Renal cortical epithelial cell (primary cell): ENCODE measurements at regions not wholly inside any gene's neighbourhood (a gene's known extent, or its start where the extent isn't known, plus 50 kb on each side); places are given as distances from the start of the nearest gene placed in this dataset.
"Not testable (repeated sequence)": the region's sequence is repeated elsewhere in the genome, so short reads cannot be mapped to it uniquely, and the experiment has no call there.

Experiments
- DNase-seq: peaks from one replicate; pipeline ENCODE4 v3.0.0-alpha.2; 2011; ENCODE audit warnings: low read depth

GRCh38 chr16:8113843-8114242 lies 476.5 kb downstream of the TMEM114 start:
- no peak for DNase-seq

DNA sequence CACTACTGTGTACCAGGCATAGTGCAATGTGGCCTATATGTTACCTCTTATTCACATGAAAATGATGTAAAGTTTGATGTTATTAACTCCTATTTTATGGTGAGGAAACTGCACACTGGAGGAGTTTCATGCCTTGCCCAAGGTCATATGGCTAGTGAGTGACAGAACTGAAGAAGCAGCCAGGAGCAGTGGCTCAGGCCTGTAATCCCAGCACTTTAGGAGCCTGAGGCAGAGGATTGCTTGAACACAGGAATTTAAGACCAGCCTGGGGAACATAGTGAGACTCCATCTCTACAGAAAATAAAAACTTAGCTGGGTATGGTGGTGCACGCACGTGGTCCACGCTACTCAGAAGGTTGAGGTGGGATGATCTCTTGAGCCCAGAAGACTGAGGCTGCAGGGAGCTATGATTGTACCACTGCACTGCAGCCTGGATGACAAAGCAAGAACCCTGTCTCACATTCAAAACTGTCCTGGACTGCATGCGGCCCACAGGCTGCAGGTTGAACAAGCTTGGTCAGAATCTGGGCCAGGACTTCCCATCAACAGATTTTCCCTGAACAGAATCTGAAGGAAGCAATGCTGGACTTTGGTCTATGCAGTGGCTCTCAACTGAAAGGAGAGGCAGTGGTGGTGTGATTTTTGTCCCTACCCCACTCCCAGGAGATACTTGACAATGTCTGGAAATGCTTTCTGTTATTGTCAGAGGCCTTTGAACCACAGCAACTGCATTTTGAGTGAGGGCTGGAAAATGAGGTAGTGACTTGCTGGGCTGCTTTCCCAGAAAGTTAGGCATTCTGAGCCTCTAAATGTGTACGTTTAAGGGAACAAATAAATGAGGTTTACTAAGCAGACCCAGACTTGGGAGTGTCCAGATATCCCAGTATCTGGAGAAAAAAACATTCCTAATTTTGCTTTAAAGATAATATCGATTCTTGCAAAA lies 479.5 kb downstream of the TMEM114 start:
- DNase-seq, result no peak

DNA sequence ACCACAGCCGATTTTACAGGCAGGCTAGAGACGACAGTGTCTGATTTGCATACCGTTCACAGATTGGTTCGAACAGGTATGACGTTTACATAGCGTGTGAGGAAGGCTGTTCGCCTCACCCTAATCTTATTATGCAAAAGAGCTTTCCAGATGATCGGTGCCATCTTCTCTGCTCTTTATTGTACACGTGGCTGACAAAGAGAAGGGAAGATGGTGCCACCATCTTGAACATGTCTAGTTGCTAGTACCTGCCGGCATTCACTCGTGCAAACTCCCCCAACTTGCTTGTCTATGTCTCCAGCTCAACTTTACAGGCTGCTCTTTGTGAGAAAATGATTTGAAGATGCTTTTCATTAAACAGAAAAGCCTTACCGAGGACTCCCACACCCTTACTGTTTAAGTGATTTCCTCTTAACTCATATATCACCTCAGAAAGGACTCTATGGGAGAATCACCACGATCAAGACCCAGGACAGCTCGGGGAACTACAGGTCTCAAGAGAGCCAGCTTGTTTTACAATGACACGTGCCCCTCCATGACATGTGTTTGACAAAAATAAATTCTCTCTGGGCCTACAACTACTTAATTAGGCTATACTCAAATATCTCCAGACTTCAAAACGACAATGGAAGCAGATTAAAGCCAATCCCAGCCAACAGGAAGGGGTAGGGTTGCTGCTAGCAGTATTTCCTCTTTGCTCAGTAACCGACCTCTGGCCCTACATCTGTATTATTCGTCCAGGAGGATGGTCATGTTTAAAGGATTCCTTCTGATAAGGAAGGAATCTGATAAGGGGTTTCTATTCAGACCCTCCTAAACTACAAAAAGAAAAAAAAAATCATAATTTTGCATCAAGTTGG lies 480.6 kb downstream of the TMEM114 start:
- DNase-seq, result no peak

DNA sequence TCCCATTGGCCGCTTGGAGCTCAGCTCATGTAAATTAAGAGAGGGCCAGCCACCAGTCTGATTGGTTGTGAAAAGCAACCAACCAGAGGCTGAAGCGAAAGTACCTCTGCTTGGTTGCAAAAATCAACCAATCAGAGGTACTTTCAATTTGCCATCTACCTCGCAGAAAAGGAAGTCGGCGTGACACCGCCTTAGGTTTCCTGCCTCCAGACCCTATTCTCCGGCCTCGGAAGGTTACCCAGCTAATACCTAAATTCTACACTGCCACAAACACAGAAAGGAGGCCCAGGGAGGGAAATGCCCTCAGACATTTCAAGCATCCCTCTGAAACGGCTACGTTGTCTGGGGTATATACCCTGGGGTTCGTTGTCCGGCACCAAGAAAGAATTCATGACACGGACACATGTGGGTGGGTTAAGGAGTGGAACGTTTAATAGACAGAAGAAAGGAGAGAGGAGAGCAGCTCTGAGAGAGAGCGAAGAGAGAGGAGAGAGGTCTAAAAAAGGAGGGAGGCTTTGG lies 481.3 kb downstream of the TMEM114 start:
- no peak for DNase-seq

- no peak for DNase-seq
Measured at GRCh38 chr16:8107296-8107695, 483.0 kb downstream of the TMEM114 start.

GRCh38 chr16:8103649-8104289 lies 486.5 kb downstream of the TMEM114 start:
- no peak for DNase-seq

- DNase-seq, result no peak
Measured at GRCh38 chr16:8099586-8099985, 490.7 kb downstream of the TMEM114 start.

DNA sequence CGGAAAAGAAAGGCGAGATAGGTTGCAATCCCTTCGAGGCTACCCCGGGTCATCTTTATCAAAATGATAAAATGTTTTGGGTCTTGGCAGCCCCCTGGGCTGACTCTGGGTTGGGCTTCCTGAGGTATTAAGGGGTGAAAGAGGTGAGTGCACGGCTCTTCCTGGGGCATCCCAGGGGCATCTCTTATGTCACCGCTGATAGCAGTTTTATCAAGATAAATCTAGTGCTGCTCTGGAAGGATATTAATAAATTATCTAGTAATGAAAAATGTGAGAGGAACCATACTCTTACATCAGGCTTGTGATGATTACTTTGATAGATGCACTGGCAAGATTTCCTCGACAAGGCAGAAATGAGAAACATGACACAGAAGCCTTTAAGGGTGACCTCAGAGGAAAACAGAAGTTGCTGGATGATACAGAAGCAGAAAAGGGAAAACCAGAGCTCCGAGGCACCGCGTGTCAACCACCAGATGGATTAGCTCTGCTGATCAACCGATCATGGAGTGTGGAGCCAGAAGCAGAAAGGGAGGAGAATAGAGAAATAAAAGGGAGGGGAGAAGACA lies 491.3 kb downstream of the TMEM114 start:
- DNase-seq, result no peak

DNA sequence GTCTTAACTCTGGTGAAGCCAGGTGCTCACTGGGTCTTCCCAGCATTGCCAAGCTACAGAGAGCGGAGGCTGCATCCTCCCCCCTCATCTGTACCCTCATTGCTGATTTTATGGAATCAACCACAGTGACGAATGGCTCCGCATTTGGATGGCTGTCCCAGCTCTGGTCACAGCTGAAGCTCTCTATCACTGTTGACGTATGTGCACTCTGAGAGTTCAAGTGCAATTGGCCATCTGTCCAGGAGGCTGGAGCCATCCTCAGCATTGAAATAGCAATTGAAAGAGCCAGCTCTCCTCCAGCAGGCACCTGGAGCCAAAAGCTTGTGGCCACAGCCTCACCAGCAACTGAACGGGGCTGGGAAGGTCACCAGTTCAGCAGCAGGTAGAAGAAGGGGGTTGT lies 494.1 kb downstream of the TMEM114 start:
- DNase-seq, result no peak

DNA sequence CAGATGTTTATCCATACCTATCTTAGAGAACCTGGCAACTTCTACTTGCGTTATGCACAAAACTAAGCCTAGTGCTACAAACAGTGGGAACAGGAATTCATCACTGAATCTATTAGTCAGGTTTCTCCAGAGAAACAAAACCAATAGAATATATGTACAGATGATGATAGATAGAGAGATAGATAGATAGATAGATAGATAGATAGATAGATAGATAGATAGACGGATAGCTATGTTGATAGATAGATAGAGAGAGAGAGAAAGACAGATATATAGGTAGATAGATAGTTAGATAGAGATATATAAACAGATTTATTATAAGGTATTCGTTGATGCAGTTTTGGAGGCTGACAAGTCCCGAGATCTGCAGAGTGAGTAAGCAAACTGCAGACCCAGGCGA lies 495.6 kb downstream of the TMEM114 start:
- no peak for DNase-seq

DNA sequence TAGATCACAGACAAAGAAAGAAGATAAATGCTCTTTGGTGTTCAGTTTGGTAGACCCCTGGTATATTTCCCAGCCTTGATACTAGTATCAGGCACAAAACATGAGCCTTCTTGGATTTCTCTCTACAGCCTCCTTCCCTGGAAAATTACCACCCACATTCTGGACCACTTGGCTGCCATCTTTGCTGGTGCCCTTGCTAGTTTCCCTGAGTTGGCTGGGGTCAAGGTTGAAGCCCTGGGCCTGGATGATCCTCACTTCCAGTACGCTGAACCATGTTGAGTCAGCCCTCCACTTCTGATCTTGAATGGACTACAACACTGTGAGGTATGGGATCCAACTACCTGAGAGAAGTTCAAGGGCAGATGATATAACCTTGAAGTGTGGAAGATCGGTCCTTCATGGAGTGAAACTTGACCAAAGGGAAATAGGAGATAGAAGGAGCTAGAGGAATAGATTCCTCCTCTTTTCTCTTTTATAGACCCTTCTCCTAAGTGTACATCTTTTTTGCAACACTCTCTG lies 501.4 kb downstream of the TMEM114 start:
- DNase-seq, result no peak

GRCh38 chr16:8087597-8088289 lies 502.6 kb downstream of the TMEM114 start:
- no peak for DNase-seq

DNA sequence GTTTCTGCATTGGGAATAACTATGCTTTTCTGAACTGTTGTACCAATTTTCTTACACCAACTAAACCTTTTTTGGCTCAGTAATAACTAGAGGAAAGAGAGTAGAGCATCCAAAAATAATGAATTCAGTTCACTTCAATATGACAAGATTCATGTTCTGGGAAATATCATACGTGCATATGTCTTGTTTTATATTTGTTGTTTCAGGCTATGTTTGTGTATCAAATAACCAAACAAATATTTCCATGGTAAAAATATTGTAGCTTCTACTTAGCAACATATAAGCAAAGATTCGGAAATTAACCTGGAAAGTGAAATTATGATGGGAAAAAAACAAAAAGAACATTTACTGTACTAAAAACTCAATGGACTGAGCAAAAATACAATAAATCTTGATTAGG lies 503.2 kb downstream of the TMEM114 start:
- no peak for DNase-seq

GRCh38 chr16:8084882-8085281 lies 505.4 kb downstream of the TMEM114 start:
- no peak for DNase-seq

DNA sequence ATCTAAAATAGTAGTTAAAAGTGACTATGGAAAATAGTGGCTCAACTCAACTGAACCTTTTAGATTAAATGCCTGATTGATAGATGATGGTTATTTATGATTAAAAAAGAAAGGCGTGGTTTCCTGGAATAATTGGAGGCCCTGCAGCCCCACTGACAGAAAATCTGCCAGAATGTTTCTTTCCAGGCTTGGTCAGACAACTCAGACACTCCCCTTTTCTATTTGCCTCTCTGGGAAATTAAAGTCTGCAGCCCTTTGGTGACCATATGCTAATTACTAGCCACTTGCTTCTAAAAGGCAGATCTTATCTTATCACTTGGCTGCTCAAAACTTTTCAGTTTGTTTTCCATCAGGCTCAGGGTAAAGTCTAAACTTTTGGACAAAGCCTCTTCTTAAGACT lies 506.0 kb downstream of the TMEM114 start:
- no peak for DNase-seq

GRCh38 chr16:8083560-8083959 lies 506.8 kb downstream of the TMEM114 start:
- no peak for DNase-seq

GRCh38 chr16:8080817-8081216 lies 509.5 kb downstream of the TMEM114 start:
- DNase-seq, result no peak

DNA sequence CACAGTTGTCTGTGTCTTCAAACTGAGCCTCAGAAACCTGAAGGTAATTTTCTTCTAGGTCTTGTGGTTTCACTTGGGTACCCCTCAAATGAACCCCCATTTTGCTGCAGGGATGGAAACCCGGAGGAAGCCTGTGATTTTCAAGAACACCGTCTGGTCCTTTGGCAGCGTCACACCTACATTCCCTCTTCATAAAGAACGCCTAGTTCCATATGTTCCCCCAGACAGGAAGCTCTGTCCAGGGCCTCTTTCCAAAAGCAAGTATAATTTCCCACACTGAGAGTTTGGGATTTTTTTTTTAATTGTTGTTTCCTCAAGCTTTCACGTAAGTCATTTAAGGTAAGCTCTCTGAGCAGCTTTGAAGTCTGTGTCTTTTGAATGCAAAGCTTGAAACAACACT lies 515.0 kb downstream of the TMEM114 start:
- no peak for DNase-seq

- no peak for DNase-seq
Measured at GRCh38 chr16:8070506-8070905, 519.8 kb downstream of the TMEM114 start.

GRCh38 chr16:8068225-8068624 lies 522.1 kb downstream of the TMEM114 start:
- DNase-seq, result not testable (repeated sequence)

DNA sequence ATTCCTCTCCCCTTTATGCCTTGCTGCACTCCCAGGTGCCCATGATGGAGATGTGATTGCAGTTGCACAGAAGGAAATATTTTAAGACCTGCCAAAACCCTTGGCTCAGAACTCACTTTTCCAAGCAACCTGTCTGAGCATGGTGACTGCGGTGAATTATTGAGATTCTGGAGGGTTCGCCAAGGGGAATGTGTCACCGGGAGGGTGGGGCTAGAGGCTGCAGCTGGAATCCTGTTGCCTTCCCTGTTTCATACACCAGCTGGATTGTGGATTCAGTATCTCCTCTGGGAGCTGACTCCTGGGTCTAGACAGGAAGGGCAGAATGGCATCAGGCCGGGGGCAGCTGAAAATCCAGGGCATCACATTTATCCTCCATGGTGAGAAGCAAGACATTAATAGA lies 527.2 kb downstream of the TMEM114 start:
- DNase-seq, result no peak
